ENCODE measurements at regions not wholly inside any gene's neighbourhood (a gene's known extent, or its start where the extent isn't known, plus 50 kb on each side); places are given as distances from the start of the nearest gene placed in this dataset.

GRCh38 chr17:79387783-79388182 lies 223.1 kb downstream of the RBFOX3 start:
- ChIA-PET POLR2A (no interaction called here), CTCF (interaction anchor here (0.8 to 13.5 kb wide), 14 partner anchors 12 to 361 kb away, joined by 3 to 428 read pairs (median 4); no protein-coding TSS in a partner anchor)
- TF ChIP-seq GATA2 (IDR thresholded peaks at IDR 0.05; ENCODE audit: insufficient read depth, insufficient read length, low read depth, low read length): no peak
- TF ChIP-seq POLR2AphosphoS5 (IDR thresholded peaks at IDR 0.05; ENCODE audit: insufficient read depth, low read depth, low read length): no peak
- no peak for TF ChIP-seq JUN (IDR thresholded peaks at IDR 0.05; ENCODE audit: borderline replicate concordance, insufficient read depth, insufficient read length, low read depth)
- no peak for TF ChIP-seq MAX (IDR thresholded peaks at IDR 0.05; ENCODE audit: insufficient read depth, insufficient read length)
- no peak for TF ChIP-seq CTCF (IDR thresholded peaks at IDR 0.05; ENCODE audit: extremely low read depth in 1 of 2, insufficient read depth in 1 of 2, low read depth in 1 of 2, low read length in 2 of 2)
- TF ChIP-seq MYC (IDR thresholded peaks at IDR 0.05; ENCODE audit: low read depth, low read length): no peak
- no peak for TF ChIP-seq POLR2A (IDR thresholded peaks at IDR 0.05; ENCODE audit: low read depth, low read length)
- no peak for TF ChIP-seq FOS (IDR thresholded peaks at IDR 0.05; ENCODE audit: borderline replicate concordance, insufficient read depth, low read length)
- no peak for TF ChIP-seq EZH2 (IDR thresholded peaks at IDR 0.05; ENCODE audit: borderline replicate concordance, low read depth, low read length, severe bottlenecking)
- FAIRE-seq (no peak), DNase-seq (ENCODE audit: low read depth, low spot score) (no peak)
- Histone ChIP-seq H3K9me3 (replicated peaks; ENCODE audit: control insufficient read depth, insufficient read depth, low read length) (no peaks in the 10 kb centered on the region), H3K79me2 (ENCODE audit: control insufficient read depth, insufficient read depth, low read length) (no peaks in the 10 kb centered on the region), H3K4me3 (replicated peaks in 1 of 3; ENCODE audit: insufficient read depth in 1 of 3, low read depth in 1 of 3, low read length in 3 of 3) (no peak overlapping the region), H3K36me3 (ENCODE audit: control insufficient read depth in 2 of 2, extremely low read depth in 1 of 2, insufficient read depth in 2 of 2, low read length in 2 of 2) (no peaks in the 10 kb centered on the region), H4K20me1 (replicated peaks; ENCODE audit: control insufficient read depth, extremely low read depth, insufficient read depth, low read length) (no peaks in the 10 kb centered on the region), H3K27me3 (ENCODE audit: control insufficient read depth in 2 of 2, insufficient read depth in 2 of 2, low read length in 2 of 2) (no peaks in the 10 kb centered on the region), H3K4me2 (ENCODE audit: insufficient read depth, low read length) (no peak overlapping the region), H3K9me1 (replicated peaks; ENCODE audit: control insufficient read depth, extremely low read depth, insufficient read depth, low read length) (no peaks in the 10 kb centered on the region), H2AFZ (ENCODE audit: low read depth, low read length) (no peak overlapping the region), H3K27ac (ENCODE audit: insufficient read depth, low read depth, low read length) (no peak overlapping the region), H3K9ac (replicated peaks; ENCODE audit: extremely low read depth, insufficient read depth, low read length) (no peak overlapping the region), H3K4me1 (ENCODE audit: control insufficient read depth, extremely low read depth, insufficient read depth, low read length) (no peaks in the 10 kb centered on the region)
- intact Hi-C loops (cut with micrococcal nuclease): loop anchor here (1.0 kb wide), 2 partner anchors 300 to 322 kb away; no protein-coding TSS in a partner anchor
- dilution Hi-C loops (cut with MboI; ENCODE audit: extremely low pct_ligation_motif_present, low sequenced_read_pairs): no loop called here
- no TSS peak for BruUV-seq (replicated peaks)
